T-helper 1 cell treated with Interleukin-12 subunit alpha and Interleukin-12 subunit beta and Interleukin-4 antibody, amounts not matched to agents 30 μg/mL and 1 μg/mL, for 36 hours (primary cell): ENCODE measurements at regions not wholly inside any gene's neighbourhood (a gene's known extent, or its start where the extent isn't known, plus 50 kb on each side); places are given as distances from the start of the nearest gene placed in this dataset.

ENCODE experiments used
- H3K27ac Mint-ChIP-seq: one replicate; pipeline ENCODE4 v1.8.0; 2021; ENCODE audit warnings: mild to moderate bottlenecking, mixed read lengths
- H3K27me3 Mint-ChIP-seq: one replicate; pipeline ENCODE4 v1.8.0; 2021; ENCODE audit warnings: low read depth, mixed read lengths
- H3K36me3 Mint-ChIP-seq: one replicate; pipeline ENCODE4 v1.8.0; 2021; ENCODE audit warnings: low read depth, mixed read lengths
- H3K4me1 Mint-ChIP-seq: one replicate; pipeline ENCODE4 v1.8.0; 2021; ENCODE audit warnings: low read depth, mixed read lengths
- H3K4me3 Mint-ChIP-seq: one replicate; pipeline ENCODE4 v1.8.0; 2021; ENCODE audit warnings: mild to moderate bottlenecking, moderate library complexity, mixed read lengths
- H3K9me3 Mint-ChIP-seq: one replicate; pipeline ENCODE4 v1.8.0; 2021; ENCODE audit warnings: mixed read lengths

- Mint-ChIP-seq H3K4me1 (no peaks in the 10 kb centered on the region), H3K27me3 (no peaks in the 10 kb centered on the region), H3K27ac (no peak overlapping the region), H3K4me3 (no peak overlapping the region), H3K9me3 (peaks cover 7% of the 10 kb centered on the region), H3K36me3 (no peaks in the 10 kb centered on the region)
Observed at GRCh38 chr18:27478459-27478858, 293.4 kb upstream of the CHST9 start.

GRCh38 chr18:27473318-27473717 is 288.2 kb upstream of the CHST9 start:
- Mint-ChIP-seq H3K4me3 (no peak overlapping the region), H3K27ac (no peak overlapping the region), H3K27me3 (no peaks in the 10 kb centered on the region), H3K9me3 (peaks cover 7% of the 10 kb centered on the region), H3K36me3 (no peaks in the 10 kb centered on the region), H3K4me1 (no peaks in the 10 kb centered on the region)

GRCh38 chr18:27467073-27467472 is 282.0 kb upstream of the CHST9 start:
- Mint-ChIP-seq H3K4me3 (no peak overlapping the region), H3K27ac (no peak overlapping the region), H3K9me3 (no peaks in the 10 kb centered on the region), H3K4me1 (no peaks in the 10 kb centered on the region), H3K36me3 (no peaks in the 10 kb centered on the region), H3K27me3 (no peaks in the 10 kb centered on the region)

- no peak overlapping the region for H3K27ac Mint-ChIP-seq
- no peak overlapping the region for H3K4me3 Mint-ChIP-seq
- peaks cover 3% of the 10 kb centered on the region for H3K9me3 Mint-ChIP-seq
- no peaks in the 10 kb centered on the region for H3K4me1 Mint-ChIP-seq
- no peaks in the 10 kb centered on the region for H3K36me3 Mint-ChIP-seq
- no peaks in the 10 kb centered on the region for H3K27me3 Mint-ChIP-seq
Observed at GRCh38 chr18:27461957-27462356, 276.8 kb upstream of the CHST9 start.

- H3K4me1 Mint-ChIP-seq = no peaks in the 10 kb centered on the region
- no peak overlapping the region for H3K27ac Mint-ChIP-seq
Observed at GRCh38 chr18:27449104-27449503, 264.0 kb upstream of the CHST9 start.

GRCh38 chr18:27447930-27448329 is 262.8 kb upstream of the CHST9 start:
- Mint-ChIP-seq H3K36me3 (no peaks in the 10 kb centered on the region), H3K27me3 (no peaks in the 10 kb centered on the region), H3K9me3 (peaks cover 9% of the 10 kb centered on the region), H3K4me1 (no peaks in the 10 kb centered on the region), H3K4me3 (no peak overlapping the region), H3K27ac (no peak overlapping the region)

More at GRCh38 chr18:27449104-27449503, 264.0 kb upstream of the CHST9 start:
- H3K36me3 Mint-ChIP-seq = no peaks in the 10 kb centered on the region
- no peak overlapping the region for H3K4me3 Mint-ChIP-seq
- no peaks in the 10 kb centered on the region for H3K27me3 Mint-ChIP-seq
- H3K9me3 Mint-ChIP-seq = peaks cover 9% of the 10 kb centered on the region

- Mint-ChIP-seq H3K4me1 (no peaks in the 10 kb centered on the region), H3K9me3 (peaks cover 11% of the 10 kb centered on the region), H3K36me3 (no peaks in the 10 kb centered on the region), H3K27ac (no peak overlapping the region), H3K27me3 (no peaks in the 10 kb centered on the region), H3K4me3 (no peak overlapping the region)
Observed at GRCh38 chr18:27447451-27447881, 262.4 kb upstream of the CHST9 start.

- no peaks in the 10 kb centered on the region for H3K27me3 Mint-ChIP-seq
- H3K36me3 Mint-ChIP-seq = no peaks in the 10 kb centered on the region
- no peaks in the 10 kb centered on the region for H3K9me3 Mint-ChIP-seq
- no peaks in the 10 kb centered on the region for H3K4me1 Mint-ChIP-seq
- H3K27ac Mint-ChIP-seq = no peak overlapping the region
- no peak overlapping the region for H3K4me3 Mint-ChIP-seq
Observed at GRCh38 chr18:27430595-27430994, 245.5 kb upstream of the CHST9 start.

- Mint-ChIP-seq H3K4me3 (no peak overlapping the region), H3K9me3 (no peaks in the 10 kb centered on the region), H3K4me1 (no peaks in the 10 kb centered on the region), H3K27ac (no peak overlapping the region), H3K27me3 (no peaks in the 10 kb centered on the region), H3K36me3 (no peaks in the 10 kb centered on the region)
Observed at GRCh38 chr18:27428716-27429475, 243.8 kb upstream of the CHST9 start.

GRCh38 chr18:27428120-27428519 is 243.0 kb upstream of the CHST9 start:
- H3K4me3 Mint-ChIP-seq = no peak overlapping the region
- H3K27ac Mint-ChIP-seq = no peak overlapping the region
- no peaks in the 10 kb centered on the region for H3K27me3 Mint-ChIP-seq
- no peaks in the 10 kb centered on the region for H3K4me1 Mint-ChIP-seq
- H3K36me3 Mint-ChIP-seq = no peaks in the 10 kb centered on the region
- H3K9me3 Mint-ChIP-seq = no peaks in the 10 kb centered on the region

GRCh38 chr18:27423581-27423980 is 238.5 kb upstream of the CHST9 start:
- H3K27me3 Mint-ChIP-seq = no peaks in the 10 kb centered on the region
- no peak overlapping the region for H3K27ac Mint-ChIP-seq
- H3K4me3 Mint-ChIP-seq = no peak overlapping the region
- peaks cover 6% of the 10 kb centered on the region for H3K9me3 Mint-ChIP-seq
- H3K36me3 Mint-ChIP-seq = no peaks in the 10 kb centered on the region
- no peaks in the 10 kb centered on the region for H3K4me1 Mint-ChIP-seq

- Mint-ChIP-seq H3K4me3 (no peak overlapping the region), H3K36me3 (no peaks in the 10 kb centered on the region), H3K9me3 (peaks cover 7% of the 10 kb centered on the region), H3K4me1 (no peaks in the 10 kb centered on the region), H3K27me3 (no peaks in the 10 kb centered on the region), H3K27ac (no peak overlapping the region)
Observed at GRCh38 chr18:27419646-27420045, 234.5 kb upstream of the CHST9 start.

- Mint-ChIP-seq H3K27ac (no peak overlapping the region), H3K4me3 (no peak overlapping the region), H3K9me3 (peaks cover 6% of the 10 kb centered on the region), H3K4me1 (no peaks in the 10 kb centered on the region), H3K27me3 (no peaks in the 10 kb centered on the region), H3K36me3 (no peaks in the 10 kb centered on the region)
Observed at GRCh38 chr18:27415495-27415894, 230.4 kb upstream of the CHST9 start.

GRCh38 chr18:27414682-27415081 is 229.6 kb upstream of the CHST9 start:
- Mint-ChIP-seq H3K9me3 (peaks cover 3% of the 10 kb centered on the region), H3K27ac (no peak overlapping the region), H3K4me1 (no peaks in the 10 kb centered on the region), H3K36me3 (no peaks in the 10 kb centered on the region), H3K27me3 (no peaks in the 10 kb centered on the region), H3K4me3 (no peak overlapping the region)

- H3K4me3 Mint-ChIP-seq = no peak overlapping the region
- H3K27ac Mint-ChIP-seq = no peak overlapping the region
- no peaks in the 10 kb centered on the region for H3K27me3 Mint-ChIP-seq
- no peaks in the 10 kb centered on the region for H3K4me1 Mint-ChIP-seq
- H3K36me3 Mint-ChIP-seq = no peaks in the 10 kb centered on the region
- peaks cover 3% of the 10 kb centered on the region for H3K9me3 Mint-ChIP-seq
Observed at GRCh38 chr18:27413495-27414401, 228.6 kb upstream of the CHST9 start.
